ENCODE measurements at regions not wholly inside any gene's neighbourhood (a gene's known extent, or its start where the extent isn't known, plus 50 kb on each side); places are given as distances from the start of the nearest gene placed in this dataset.

GRCh38 chr12:73659802-73660201, 877.8 kb upstream of the ATXN7L3B start:
- TF ChIP-seq EZH2 (IDR thresholded peaks at IDR 0.05; ENCODE audit: borderline replicate concordance, low read length) (no peak), CTCF (IDR thresholded peaks at IDR 0.05; ENCODE audit: low read length) (no peak)

Measured in OCI-LY1 (cell line).